HG03558 (cell line): ENCODE measurements at regions not wholly inside any gene's neighbourhood (a gene's known extent, or its start where the extent isn't known, plus 50 kb on each side); places are given as distances from the start of the nearest gene placed in this dataset.

Experiments
- ATAC-seq: cut with Tn5 transposase; IDR thresholded peaks from one replicate; pipeline ENCODE4 v1.9.1; 2021; ENCODE audit warnings: moderate number of reproducible peaks; ENCODE audit not compliant: unreplicated experiment; ENCODE audit errors: extremely low read depth

DNA sequence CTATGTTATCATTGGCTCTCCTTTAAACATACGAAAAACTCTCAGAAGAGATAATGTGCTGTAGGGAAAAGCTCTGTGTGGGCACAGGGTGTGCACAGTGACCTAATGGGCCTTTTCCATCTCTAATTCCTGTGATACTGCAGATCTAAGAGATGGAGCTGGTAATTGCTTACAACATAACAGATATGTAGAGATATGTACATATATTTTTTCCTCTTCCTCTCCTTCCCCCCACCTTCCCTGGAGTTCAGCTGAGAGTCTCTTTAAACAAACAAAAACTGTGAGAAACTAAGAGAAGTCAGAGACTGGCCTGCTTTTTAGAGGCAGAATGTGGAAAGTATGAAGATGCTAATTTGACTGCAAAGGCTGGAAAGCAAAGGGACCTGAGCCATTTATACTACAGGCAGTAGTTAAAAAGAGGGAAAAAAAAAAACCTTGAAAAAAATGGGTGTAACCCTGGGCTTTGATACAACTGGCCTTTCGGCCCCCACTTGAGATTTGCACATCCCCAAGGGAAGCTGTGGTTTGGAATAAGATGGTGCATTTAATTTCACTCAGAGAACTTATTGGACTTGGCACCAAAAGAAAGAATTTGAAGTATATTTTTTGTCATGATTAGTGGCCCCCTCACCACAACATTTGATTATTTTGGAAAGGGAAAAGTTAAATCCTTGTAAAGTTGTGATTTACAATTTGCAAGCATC is 502.2 kb upstream of the ZEB2 start:
- no peak for ATAC-seq

DNA sequence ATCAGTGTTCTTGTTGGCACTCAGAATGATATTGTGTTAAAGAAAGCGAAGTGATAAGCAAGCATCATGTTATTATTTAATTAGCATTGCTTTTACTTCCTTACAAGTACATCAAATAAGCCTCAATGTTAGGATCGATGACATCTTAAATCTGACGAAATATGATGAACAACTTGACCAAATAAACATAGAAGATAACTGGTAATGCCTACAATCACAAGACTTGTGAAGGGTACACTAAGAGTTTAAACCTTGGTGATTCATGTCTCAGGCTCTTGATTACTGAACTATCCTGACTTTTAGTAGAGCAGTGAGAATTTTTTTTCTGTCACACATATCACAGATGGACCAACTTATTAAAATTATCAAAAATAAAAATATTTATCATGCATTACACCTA is 500.8 kb upstream of the ZEB2 start:
- no peak for ATAC-seq

DNA sequence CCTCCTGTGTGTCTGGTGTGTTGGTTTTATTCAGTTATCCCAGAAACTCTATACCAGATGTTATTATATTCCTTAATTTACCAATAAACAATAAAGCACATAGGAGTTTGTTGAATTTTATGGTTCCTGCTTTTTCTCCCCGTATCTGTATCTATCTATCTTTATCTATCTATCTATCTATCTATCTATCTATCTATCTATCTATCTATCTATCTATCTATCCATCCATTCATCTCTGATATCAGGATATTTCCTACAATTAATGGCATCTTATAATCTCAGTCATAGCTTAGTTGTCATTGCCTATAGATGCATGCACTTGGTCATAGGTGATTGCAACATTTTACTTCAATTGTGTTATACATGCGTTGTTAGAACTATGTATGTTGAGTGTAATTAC is 500.2 kb upstream of the ZEB2 start:
- no peak for ATAC-seq

DNA sequence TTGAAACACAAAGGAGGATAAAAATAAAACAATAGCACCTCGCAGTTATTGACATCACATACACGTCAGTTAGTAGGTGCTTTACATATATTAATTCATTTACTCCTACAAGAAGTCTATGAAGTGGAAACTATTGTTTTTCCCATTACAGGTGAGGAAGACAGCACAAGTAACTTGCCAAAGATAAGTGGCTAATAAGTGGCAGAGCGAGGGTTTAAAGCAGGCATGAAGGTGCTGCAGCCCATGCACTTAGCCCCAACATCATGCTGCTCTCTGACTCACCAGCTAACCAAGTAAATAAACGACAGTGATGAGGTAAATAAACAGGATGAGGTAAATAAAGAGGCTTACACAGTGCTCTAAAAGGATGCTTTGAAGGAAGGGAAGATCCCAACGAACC is 498.6 kb upstream of the ZEB2 start:
- ATAC-seq, result no peak

DNA sequence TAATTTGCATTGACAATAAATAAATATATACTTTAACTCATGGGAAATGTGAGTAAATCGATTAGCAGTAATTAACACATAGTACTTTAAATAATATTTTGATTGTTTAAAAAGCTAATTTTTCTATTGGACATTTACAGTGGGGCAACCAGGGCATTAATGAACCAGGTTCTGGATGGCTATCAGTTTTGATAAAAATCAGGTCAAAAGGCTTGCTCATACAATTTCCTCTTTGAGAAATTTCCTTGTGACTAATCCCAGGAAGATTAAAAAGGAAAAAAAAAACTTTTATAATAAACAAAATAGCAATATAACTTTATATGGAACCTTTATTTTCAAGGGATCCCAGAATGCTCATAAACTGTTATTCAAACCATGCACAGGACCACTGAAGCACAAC is 497.2 kb upstream of the ZEB2 start:
- ATAC-seq, result no peak

DNA sequence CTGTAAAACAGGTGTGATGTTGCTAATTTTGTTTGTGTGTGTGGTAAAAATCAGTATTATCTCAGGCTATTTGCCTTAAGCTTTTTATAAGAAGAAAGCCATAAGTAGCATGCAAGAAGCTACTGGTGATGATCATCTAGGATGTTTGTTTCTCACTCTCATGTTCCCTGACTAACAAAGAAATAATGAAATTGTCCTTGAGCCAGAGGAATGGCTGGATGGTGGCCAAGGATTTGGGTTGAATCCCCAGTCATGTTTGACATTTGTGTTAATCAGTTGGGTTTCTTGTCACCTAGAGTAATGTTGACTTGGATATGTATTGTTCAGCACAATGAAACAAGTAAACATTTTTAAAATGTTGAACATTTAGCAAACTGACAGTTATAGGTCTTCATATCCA is 496.8 kb upstream of the ZEB2 start:
- ATAC-seq, result no peak

DNA sequence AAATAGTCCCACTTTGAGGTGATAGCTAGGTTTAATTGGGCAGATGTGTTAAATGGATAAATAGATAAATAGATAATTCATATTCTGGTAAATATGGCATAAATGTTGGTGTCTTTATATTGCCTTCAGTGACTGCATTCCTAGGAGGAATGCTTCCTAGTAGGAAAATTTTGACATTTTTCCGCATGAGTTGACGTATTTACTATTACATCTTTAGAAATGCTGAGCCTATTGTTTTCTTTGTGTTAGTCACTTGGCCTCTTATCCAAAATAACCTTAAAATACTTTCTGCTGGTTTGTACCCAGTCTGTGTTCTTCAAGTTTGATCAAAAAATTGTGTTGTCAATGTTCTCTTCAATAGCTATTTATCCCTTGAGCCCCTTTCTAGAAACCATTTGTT is 495.6 kb upstream of the ZEB2 start:
- no peak for ATAC-seq

DNA sequence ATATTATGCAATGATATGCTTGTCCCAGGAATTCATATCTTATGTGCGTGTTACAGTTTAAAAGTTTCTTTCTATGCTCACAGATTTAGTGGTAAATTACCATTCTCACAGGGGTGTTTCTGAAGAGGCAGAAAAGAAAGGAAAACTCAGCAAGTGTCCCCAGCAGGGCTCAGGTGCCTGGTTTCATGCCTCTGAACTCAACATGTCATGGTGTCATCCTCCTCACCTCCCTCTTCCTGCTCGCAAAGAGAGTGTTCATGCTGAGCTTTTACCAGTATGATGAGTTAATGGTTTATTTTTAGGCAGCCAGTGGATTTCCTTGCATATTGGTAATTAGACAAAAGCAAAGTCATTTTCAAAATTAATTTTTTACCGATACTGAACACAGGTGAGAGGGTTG is 492.9 kb upstream of the ZEB2 start:
- ATAC-seq, result no peak

DNA sequence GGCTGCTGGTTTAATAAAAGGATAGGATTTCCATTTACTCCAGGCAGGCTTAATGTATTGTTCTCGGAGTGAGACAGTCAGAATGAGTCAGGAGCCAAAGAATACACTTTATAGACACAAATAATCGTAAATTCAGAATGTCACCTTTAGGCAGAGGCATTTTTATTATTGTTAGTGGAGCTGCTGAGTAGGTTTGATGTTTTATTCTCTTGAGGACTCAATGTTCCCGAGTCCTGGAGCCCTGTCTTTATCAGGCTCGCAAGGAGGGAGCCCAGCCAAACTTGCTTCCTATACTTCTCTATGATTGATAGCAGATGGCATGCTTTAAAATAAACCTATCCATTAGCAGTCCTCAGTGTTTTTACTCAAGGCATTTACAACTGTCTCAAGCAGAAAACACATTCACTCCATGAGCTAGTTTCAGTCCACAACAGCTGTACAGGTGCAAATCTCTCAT is 492.3 kb upstream of the ZEB2 start:
- no peak for ATAC-seq

DNA sequence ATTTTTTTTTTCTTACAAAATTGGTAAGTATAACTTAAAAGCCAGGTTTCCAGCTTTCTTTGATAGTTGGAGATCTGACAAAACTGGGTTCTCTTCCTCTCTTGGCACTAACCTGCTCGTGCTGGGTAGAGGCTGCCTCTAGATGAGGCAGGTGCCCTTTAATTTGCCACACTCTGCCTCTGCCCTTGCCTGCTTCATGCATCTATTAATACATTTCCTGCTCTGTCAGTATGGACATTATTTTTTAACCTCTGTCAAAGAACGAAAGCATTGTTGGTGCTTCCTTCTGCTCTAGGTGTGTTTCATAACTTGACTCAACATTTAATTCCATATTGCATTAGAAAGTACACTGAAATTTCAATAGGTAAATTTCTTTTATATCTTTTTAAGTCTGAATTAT is 490.7 kb upstream of the ZEB2 start:
- no peak for ATAC-seq

DNA sequence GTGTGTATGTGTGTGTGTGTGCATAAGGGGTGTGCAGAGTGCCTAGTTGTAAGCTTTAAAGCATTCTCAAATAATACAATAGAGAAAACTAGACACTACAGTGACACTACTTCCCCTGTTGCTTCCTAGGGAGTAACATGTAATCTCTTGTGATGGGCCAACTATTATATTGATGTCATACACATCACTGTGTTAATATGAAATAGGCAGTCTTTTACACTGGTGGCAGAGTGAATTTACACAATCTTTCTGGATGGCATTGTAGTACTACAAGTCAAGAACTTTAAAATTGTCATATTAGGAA is 488.0 kb upstream of the ZEB2 start:
- no peak for ATAC-seq

DNA sequence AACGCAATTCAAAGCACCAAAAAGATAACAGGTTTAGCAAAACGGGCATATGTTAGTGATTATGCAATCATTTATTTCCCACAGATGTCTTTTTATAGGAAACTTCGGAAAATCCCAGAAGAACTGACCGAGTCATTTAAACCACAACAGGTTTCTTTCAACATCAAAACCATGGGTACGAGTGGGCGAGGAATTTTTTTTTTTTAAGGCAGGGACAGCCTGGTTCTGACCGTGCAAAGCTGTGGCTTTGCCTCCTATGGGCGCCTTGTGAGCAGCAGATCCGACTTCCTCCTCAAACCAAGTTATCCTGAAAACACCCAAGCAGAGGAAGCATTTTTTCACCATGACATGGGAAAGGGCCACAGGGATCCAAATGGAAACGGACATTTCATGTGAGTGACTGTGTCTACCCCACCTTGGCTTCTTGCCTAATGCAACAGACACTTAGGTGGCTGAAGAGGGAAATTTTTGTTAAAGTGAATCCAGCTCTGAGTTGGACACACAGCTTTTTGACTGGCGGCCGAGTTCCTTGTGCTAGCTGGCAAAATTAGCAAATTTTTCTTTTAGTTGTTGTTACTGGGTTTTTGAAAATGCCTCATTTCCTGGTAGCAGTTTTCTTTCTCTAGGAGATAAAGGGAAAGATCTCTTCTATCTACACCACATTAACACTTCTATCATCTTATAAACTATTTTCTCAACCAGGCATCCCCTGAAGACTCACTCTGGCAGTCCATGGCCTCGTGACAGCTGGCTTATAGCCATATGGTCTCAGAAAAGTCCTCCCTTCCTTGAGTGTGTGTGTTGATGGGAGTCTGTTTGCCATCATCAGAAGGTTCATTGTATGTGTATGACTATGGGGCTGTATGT is 487.4 kb upstream of the ZEB2 start:
- ATAC-seq, result no peak

DNA sequence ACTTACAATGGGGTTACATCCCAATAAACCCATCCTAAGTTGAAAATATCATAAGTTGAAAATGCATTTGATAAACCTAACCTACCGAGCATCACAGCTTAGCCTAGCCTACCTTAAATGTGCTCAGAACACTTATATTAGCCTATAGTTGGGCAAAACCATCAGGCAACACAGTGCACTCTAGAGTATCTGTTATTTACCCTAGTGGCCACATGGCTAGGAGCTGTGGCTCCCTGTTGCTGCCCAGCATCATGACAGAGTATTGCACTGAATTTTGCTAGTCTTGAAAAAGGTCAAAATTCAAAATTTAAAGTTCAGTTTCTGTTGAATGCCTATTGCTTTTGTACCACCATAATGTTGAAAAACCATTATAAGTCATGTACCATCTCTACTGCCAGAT is 482.7 kb upstream of the ZEB2 start:
- no peak for ATAC-seq

DNA sequence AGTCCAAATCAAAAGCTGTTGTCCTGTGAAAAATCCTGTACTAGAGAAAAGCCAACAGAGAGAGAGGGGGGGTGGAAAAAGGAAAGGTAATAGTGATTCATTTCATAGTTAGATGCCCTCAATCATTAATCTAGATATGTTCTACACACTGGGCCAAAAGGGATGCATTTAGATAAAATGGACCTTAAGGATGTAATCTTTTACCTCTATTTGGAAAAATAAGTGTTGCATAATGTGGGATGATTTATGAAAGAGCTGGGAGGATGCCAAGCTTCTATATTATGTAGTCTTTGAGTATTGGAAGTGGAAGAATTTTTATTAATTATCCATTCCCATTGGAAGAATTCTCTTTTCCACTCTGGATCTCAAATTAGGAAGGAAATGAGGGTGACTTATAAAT is 480.5 kb upstream of the ZEB2 start:
- no peak for ATAC-seq

DNA sequence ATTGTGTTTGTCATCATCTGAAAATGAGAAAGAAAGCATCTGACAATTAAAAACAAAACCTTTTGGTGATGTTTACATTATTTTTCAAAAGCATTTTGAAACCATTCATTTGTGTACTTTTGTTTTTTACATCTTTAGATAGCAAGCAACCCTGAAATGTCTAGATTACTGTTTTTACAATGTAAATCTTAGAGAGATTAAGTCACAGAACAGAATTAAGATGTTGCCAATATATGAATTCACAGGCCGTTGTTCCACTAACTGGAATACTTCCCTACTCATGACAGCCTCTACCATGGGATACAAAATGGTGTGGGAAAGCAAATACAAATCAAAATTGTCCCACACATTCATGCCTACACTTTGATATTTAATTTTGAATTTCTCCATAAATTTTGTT is 480.0 kb upstream of the ZEB2 start:
- no peak for ATAC-seq

DNA sequence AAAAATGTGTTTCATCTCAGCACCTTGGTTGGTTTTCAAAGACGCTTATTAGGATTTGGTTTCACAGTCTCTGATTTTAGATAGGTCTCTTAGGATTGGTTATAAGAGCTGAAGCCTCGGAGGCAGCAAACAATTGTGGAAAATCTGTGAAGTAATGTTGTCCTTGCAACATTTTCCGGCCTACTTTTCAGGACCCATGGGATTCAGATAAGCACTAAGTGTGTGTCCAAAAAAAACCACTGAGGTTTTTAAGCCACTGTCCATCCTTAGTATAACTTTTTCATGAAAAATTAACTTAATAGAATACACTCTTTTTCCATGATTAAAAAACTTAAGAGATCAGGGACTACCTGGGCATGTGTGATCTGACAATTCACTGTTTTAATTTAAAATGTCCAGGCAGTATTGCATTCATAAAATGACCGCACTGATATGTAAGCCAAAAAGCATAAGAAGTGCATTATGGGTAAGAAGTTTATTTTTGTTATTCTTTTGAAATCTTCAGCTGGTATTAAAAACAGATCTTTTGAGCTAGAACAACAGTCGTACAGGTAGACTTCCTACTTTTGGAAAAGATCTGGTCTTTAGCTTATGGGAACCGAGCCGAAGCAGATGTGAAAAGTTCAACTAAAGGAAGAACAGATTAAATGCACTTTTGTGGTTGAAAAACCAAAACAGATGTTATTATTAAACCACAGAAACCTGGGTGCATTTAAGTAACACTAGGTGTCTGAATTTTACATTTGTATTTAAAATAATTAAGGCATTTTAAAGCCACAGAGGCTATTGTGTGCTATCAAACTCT is 479.4 kb upstream of the ZEB2 start:
- ATAC-seq, result no peak

DNA sequence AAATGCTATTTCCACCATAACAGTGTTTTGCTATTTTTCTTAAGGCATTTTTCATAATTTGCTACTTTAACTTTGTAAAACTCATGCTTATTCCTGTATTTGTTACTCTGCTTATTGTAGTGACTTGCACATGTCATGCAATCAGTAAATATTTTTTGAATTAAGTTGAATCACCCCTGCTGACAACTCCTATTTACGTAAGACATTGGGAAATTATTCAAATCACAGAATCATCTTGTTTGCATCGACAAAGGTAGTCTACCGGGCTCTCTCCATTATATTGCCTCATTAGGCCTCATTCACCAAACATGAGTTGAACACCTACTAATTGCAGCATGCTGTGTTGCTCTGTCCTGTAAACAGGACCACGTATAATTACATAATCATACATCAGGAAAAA is 478.5 kb upstream of the ZEB2 start:
- no peak for ATAC-seq

DNA sequence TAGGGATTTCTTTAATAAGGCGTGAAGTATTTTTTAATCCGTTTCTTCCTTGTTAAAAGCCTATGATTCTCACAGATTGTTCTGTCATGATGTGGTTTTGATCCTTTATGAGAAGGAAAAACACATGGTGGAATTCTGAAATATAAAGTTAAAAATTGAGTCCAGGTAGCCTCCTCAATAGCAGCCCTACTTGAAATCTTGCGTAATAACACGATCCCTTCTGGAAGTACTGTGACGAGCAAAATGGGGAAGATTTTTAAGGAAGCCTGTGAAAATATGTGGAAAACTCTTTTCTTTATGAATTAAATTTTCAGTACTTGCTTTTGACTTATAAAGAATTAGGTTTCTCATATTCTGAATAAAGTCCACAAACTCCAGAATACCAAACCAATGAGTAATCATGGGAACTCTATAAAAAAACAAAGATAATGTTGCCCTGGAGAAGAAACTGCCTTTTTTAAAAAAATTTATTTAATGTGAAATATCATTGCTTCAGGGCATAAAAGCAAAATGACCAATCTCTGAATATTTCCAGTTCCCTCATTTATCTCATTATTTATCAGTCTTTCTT is 476.4 kb upstream of the ZEB2 start:
- ATAC-seq, result no peak

DNA sequence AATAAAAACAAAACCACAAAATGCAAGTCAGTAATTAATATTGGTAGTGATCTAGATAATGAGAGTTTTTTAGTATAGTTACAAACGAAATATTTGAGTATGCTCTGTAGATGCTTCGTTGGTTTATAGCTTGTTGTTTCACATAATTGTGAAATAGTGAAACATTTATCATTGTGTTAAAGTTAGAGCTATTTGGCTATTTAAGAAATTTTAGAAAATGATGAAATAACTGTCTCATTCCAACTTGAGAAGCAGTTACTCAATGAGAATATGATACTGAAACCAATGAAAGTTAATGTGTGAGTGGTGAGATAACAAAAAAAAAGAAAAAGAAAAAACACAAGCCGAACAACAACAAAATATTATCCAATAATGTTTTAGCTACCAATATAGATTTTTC is 475.6 kb upstream of the ZEB2 start:
- ATAC-seq, result no peak

DNA sequence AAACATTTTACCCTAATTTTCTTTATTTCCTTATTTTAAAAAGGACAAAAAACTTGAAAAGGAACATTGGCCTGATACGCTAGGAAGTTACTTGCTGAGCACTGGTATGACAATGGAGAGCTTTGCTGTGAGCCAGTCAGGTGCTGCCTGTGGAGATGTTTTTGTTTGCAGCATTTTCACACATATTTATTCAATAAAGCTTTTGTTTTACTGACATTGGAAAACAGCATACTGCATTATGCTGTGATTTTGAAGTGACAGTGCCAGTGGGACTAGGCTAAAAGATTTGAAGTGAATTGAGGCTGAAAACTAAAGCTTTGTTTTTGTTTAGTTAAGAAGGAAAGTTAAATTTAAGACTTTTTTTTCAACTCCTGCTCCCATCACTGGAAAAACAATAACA is 470.7 kb upstream of the ZEB2 start:
- no peak for ATAC-seq
